A673 (cell line): ENCODE measurements at regions not wholly inside any gene's neighbourhood (a gene's known extent, or its start where the extent isn't known, plus 50 kb on each side); places are given as distances from the start of the nearest gene placed in this dataset.

Source experiments
- EZH2 ChIP-seq: fragments of 200-600 bp; sonication (generic); IDR thresholded peaks from 2 replicates; pipeline ENCODE4 v1.6.1; 2017; ENCODE audit warnings: borderline replicate concordance, low read depth, mild to moderate bottlenecking, mixed read lengths, antibody characterized with exemption, low read length; ENCODE audit not compliant: poor library complexity, severe bottlenecking
- TF ChIP-seq, protein P1 (sequence below): fragments of 300-800, 200-600 bp; sonication (generic); conservative IDR thresholded peaks from 2 replicates; pipeline ENCODE4 v1.5.1; 2017; ENCODE audit warnings: low read depth, mild to moderate bottlenecking, antibody characterized with exemption, low read length, moderate library complexity, mixed read lengths

GRCh38 chr5:32880796-32881195 lies 169.7 kb downstream of the NPR3 start:
- TF ChIP-seq EZH2, result no peak
- TF ChIP-seq, protein P1, sequence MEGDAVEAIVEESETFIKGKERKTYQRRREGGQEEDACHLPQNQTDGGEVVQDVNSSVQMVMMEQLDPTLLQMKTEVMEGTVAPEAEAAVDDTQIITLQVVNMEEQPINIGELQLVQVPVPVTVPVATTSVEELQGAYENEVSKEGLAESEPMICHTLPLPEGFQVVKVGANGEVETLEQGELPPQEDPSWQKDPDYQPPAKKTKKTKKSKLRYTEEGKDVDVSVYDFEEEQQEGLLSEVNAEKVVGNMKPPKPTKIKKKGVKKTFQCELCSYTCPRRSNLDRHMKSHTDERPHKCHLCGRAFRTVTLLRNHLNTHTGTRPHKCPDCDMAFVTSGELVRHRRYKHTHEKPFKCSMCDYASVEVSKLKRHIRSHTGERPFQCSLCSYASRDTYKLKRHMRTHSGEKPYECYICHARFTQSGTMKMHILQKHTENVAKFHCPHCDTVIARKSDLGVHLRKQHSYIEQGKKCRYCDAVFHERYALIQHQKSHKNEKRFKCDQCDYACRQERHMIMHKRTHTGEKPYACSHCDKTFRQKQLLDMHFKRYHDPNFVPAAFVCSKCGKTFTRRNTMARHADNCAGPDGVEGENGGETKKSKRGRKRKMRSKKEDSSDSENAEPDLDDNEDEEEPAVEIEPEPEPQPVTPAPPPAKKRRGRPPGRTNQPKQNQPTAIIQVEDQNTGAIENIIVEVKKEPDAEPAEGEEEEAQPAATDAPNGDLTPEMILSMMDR, result no peak
